ENCODE measurements at regions not wholly inside any gene's neighbourhood (a gene's known extent, or its start where the extent isn't known, plus 50 kb on each side); places are given as distances from the start of the nearest gene placed in this dataset.
"Not testable (repeated sequence)": the region's sequence is repeated elsewhere in the genome, so short reads cannot be mapped to it uniquely, and the experiment has no call there.

DNA sequence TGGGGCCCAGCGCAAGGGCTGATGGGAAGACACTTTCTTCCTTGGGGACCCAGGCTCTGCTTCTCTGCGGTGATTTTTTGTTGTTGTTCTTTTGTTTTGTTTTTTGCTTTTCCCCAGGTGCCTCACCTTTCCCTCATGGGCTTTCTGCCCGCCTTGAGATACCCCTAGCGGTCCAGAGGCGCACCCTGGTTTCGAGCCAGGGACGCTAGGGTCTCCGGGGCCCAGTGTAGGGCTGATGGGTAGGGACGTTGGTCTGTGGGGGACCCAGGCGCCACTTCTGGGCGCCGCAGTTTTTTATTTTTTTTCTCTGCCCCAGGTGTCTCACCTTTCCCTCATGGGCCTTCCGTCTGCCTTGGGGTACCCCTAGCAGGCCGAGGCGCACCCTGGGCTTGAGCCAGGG lies 192.7 kb downstream of the POTEG start:
- CTCF ChIA-PET; DNase-seq; H3K4me3 Mint-ChIP-seq; H3K27me3 Mint-ChIP-seq; H3K9me3 ChIP-seq (ENCODE audit: control insufficient read depth in 1 of 2, insufficient read depth in 1 of 2, low read length in 2 of 2); H3K4me1 ChIP-seq (ENCODE audit: insufficient read depth, low read length); H3K36me3 ChIP-seq (ENCODE audit: insufficient read depth, low read length); H3K27ac ChIP-seq (ENCODE audit: low read depth in 1 of 2, low read length in 2 of 2); H3K36me3 Mint-ChIP-seq (ENCODE audit: low read depth); H3K4me1 Mint-ChIP-seq (ENCODE audit: low read depth); ATAC-seq (ENCODE audit: poor library complexity); POLR2A ChIA-PET; H3K9me3 Mint-ChIP-seq; H3K27ac Mint-ChIP-seq; intact Hi-C loops (cut with DNase I, micrococcal nuclease); H3K4me3 ChIP-seq (ENCODE audit: low read length); H3K27me3 ChIP-seq (ENCODE audit: control insufficient read depth in 1 of 2, insufficient read depth in 2 of 2, low read length in 2 of 2): not testable (repeated sequence)

DNA sequence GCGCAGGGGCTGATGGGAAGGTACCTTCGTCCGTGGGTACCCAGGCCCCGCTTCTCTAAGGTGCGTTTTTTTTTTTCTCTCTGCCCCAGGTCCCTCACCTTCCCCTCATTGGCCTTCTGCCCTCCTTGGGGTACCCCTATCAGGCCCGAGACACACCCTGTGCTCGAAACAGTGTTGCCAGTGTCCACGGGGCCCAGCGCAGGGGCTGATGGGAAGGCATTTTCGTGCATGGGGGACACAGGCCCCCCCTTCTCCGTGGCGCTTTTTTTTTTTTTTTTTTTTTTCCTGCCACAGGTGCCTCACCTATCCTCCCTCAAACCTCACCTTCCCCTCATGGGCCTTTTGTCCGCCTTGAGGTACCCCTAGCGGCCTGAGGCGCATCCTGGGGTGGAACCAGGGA lies 191.6 kb downstream of the POTEG start:
- H3K4me1 Mint-ChIP-seq (ENCODE audit: low read depth); H3K4me3 Mint-ChIP-seq; CTCF ChIA-PET; H3K9me3 Mint-ChIP-seq; POLR2A ChIA-PET; H3K36me3 ChIP-seq (ENCODE audit: insufficient read depth, low read length); DNase-seq; H3K27me3 Mint-ChIP-seq; H3K27ac ChIP-seq (ENCODE audit: low read depth in 1 of 2, low read length in 2 of 2); H3K4me3 ChIP-seq (ENCODE audit: low read length); H3K27me3 ChIP-seq (ENCODE audit: control insufficient read depth in 1 of 2, insufficient read depth in 2 of 2, low read length in 2 of 2); H3K4me1 ChIP-seq (ENCODE audit: insufficient read depth, low read length); intact Hi-C loops (cut with DNase I, micrococcal nuclease); ATAC-seq (ENCODE audit: poor library complexity); H3K27ac Mint-ChIP-seq; H3K9me3 ChIP-seq (ENCODE audit: control insufficient read depth in 1 of 2, insufficient read depth in 1 of 2, low read length in 2 of 2); H3K36me3 Mint-ChIP-seq (ENCODE audit: low read depth): not testable (repeated sequence)

DNA sequence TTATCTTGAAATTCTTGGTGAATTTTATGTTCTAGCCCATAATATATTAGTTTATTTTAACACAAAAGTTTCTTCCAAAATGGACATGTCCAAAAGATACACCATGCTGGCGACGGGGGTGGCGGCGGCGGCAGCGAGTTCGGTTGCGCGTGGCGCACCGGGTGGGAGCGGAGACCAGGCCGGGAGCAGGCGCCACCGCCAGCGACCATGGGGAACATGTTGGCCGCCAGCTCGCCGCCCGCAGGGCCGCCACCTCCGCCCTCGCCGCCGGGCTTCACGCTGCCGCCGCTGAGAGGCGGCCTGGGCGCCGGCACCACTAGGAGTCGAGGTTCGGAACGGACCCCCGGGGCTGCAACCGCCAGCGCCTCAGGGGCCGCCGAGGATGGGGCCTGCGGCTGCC lies 167.2 kb downstream of the POTEG start:
- H3K27me3 ChIP-seq (ENCODE audit: control insufficient read depth in 1 of 2, insufficient read depth in 2 of 2, low read length in 2 of 2); H3K27ac Mint-ChIP-seq; H3K9me3 Mint-ChIP-seq; intact Hi-C loops (cut with DNase I, micrococcal nuclease); H3K36me3 ChIP-seq (ENCODE audit: insufficient read depth, low read length); H3K9me3 ChIP-seq (ENCODE audit: control insufficient read depth in 1 of 2, insufficient read depth in 1 of 2, low read length in 2 of 2); H3K4me1 ChIP-seq (ENCODE audit: insufficient read depth, low read length); POLR2A ChIA-PET; H3K27me3 Mint-ChIP-seq; H3K36me3 Mint-ChIP-seq (ENCODE audit: low read depth); H3K4me3 Mint-ChIP-seq; H3K4me1 Mint-ChIP-seq (ENCODE audit: low read depth); DNase-seq; H3K4me3 ChIP-seq (ENCODE audit: low read length); H3K27ac ChIP-seq (ENCODE audit: low read depth in 1 of 2, low read length in 2 of 2); CTCF ChIA-PET; ATAC-seq (ENCODE audit: poor library complexity): not testable (repeated sequence)

DNA sequence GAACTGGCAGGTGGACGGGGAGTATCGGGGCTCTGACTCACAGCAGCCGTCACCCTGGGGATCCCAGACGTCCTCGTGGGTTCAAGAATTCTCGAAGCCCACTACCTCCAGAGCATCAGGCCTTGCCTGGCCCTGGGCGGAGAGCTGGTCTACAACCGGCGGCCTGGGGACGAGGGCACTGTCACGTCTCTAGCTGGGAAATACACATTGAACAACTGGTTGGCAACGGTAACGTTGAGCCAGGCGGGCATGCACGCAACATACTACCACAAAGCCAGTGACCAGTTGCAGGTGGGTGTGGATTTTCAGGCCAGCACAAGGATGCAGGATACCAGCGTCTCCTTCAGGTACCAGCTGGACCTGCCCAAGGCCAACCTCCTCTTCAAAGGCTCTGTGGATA lies 166.5 kb downstream of the POTEG start:
- H3K27ac ChIP-seq (ENCODE audit: low read depth in 1 of 2, low read length in 2 of 2); H3K9me3 Mint-ChIP-seq; H3K4me1 ChIP-seq (ENCODE audit: insufficient read depth, low read length); H3K4me3 ChIP-seq (ENCODE audit: low read length); H3K4me3 Mint-ChIP-seq; H3K36me3 ChIP-seq (ENCODE audit: insufficient read depth, low read length); H3K4me1 Mint-ChIP-seq (ENCODE audit: low read depth); H3K27ac Mint-ChIP-seq; POLR2A ChIA-PET; H3K27me3 Mint-ChIP-seq; ATAC-seq (ENCODE audit: poor library complexity); H3K36me3 Mint-ChIP-seq (ENCODE audit: low read depth); intact Hi-C loops (cut with DNase I, micrococcal nuclease); CTCF ChIA-PET; H3K27me3 ChIP-seq (ENCODE audit: control insufficient read depth in 1 of 2, insufficient read depth in 2 of 2, low read length in 2 of 2); H3K9me3 ChIP-seq (ENCODE audit: control insufficient read depth in 1 of 2, insufficient read depth in 1 of 2, low read length in 2 of 2): not testable (repeated sequence)
- DNase-seq = peak in 2 of 14 experiments; percentile 3 to 37

DNA sequence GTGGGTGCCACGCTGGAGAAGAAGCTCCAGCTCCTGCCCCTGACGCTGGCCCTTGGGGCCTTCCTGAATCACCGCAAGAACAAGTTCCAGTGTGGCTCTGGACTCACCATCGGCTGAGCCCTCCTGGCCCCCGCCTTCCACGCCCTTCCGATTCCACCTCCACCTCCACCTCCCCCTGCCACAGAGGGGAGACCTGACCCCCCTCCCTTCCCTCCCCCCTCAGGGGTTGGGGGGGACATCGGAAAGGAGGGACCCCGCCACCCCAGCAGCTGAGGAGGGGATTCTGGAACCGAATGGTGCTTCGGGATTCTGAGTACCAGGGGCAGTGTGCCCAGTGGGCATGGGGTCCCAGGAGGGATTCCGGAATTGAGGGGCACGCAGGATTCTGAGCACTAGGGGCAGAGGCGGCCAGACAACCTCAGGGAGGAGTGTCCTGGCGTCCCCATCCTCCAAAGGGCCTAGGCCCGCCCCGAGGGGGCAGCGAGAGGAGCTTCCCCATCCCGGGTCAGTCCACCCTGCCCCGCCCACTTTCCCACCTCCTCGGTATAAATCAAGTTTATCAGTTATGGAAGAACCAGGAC lies 166.0 kb downstream of the POTEG start:
- H3K27ac Mint-ChIP-seq; H3K36me3 ChIP-seq (ENCODE audit: insufficient read depth, low read length); H3K4me1 ChIP-seq (ENCODE audit: insufficient read depth, low read length); H3K27me3 Mint-ChIP-seq; H3K4me3 ChIP-seq (ENCODE audit: low read length); intact Hi-C loops (cut with DNase I, micrococcal nuclease); H3K4me3 Mint-ChIP-seq; H3K9me3 Mint-ChIP-seq; H3K9me3 ChIP-seq (ENCODE audit: control insufficient read depth in 1 of 2, insufficient read depth in 1 of 2, low read length in 2 of 2); DNase-seq; POLR2A ChIA-PET; CTCF ChIA-PET; H3K27ac ChIP-seq (ENCODE audit: low read depth in 1 of 2, low read length in 2 of 2); H3K36me3 Mint-ChIP-seq (ENCODE audit: low read depth); H3K4me1 Mint-ChIP-seq (ENCODE audit: low read depth); ATAC-seq (ENCODE audit: poor library complexity); H3K27me3 ChIP-seq (ENCODE audit: control insufficient read depth in 1 of 2, insufficient read depth in 2 of 2, low read length in 2 of 2): not testable (repeated sequence)

DNA sequence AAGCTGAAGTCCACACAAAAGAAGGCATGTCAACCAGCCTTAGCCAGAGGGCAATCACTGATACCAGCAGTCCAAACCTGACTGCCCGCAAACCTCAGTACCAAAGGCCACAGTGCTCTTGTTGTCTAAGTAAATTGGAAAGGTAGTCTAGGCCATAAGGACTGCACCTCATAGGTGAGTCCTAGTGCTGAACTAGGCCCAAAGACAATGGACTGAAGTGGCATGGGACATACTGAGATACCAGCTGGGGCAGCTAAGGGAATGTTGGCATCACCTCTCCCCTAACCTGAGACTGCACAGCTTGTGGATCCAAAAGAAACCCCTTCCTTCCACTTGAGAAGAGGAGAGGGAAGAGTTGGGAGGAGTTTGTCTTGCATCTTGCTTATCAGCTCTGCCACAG lies 161.9 kb downstream of the POTEG start:
- DNase-seq; CTCF ChIA-PET; intact Hi-C loops (cut with DNase I, micrococcal nuclease); ATAC-seq (ENCODE audit: poor library complexity); H3K36me3 ChIP-seq (ENCODE audit: insufficient read depth, low read length); H3K27me3 Mint-ChIP-seq; H3K27ac Mint-ChIP-seq; H3K4me3 Mint-ChIP-seq; H3K36me3 Mint-ChIP-seq (ENCODE audit: low read depth); H3K4me1 ChIP-seq (ENCODE audit: insufficient read depth, low read length); POLR2A ChIA-PET; H3K4me1 Mint-ChIP-seq (ENCODE audit: low read depth); H3K27me3 ChIP-seq (ENCODE audit: control insufficient read depth in 1 of 2, insufficient read depth in 2 of 2, low read length in 2 of 2); H3K9me3 Mint-ChIP-seq; H3K9me3 ChIP-seq (ENCODE audit: control insufficient read depth in 1 of 2, insufficient read depth in 1 of 2, low read length in 2 of 2); H3K4me3 ChIP-seq (ENCODE audit: low read length); H3K27ac ChIP-seq (ENCODE audit: low read depth in 1 of 2, low read length in 2 of 2): not testable (repeated sequence)

DNA sequence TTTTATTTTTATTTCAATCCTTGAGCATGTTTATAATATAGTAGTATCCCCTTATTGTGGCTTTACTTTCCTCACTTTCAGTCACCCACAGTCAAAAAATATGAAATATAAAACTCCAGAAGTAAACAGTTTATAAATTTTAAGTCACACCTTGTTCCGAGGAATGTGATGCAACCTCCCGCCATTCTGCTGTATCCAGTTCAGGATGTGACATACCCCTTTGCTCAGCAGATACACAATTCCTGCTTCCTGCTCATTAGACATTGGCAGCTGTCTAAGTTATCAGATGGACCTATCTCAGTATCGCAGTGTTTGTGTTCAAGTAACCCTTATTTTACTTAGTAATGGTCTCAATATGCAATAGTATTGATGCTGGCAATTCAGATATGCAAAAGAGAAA lies 144.5 kb downstream of the POTEG start:
- H3K9me3 Mint-ChIP-seq; H3K36me3 Mint-ChIP-seq (ENCODE audit: low read depth); CTCF ChIA-PET; H3K27ac ChIP-seq (ENCODE audit: low read depth in 1 of 2, low read length in 2 of 2); H3K36me3 ChIP-seq (ENCODE audit: insufficient read depth, low read length); H3K27me3 Mint-ChIP-seq; H3K4me3 ChIP-seq (ENCODE audit: low read length); H3K27me3 ChIP-seq (ENCODE audit: control insufficient read depth in 1 of 2, insufficient read depth in 2 of 2, low read length in 2 of 2); H3K27ac Mint-ChIP-seq; intact Hi-C loops (cut with DNase I, micrococcal nuclease); POLR2A ChIA-PET; H3K4me1 ChIP-seq (ENCODE audit: insufficient read depth, low read length); H3K9me3 ChIP-seq (ENCODE audit: control insufficient read depth in 1 of 2, insufficient read depth in 1 of 2, low read length in 2 of 2); H3K4me3 Mint-ChIP-seq; H3K4me1 Mint-ChIP-seq (ENCODE audit: low read depth); ATAC-seq (ENCODE audit: poor library complexity): not testable (repeated sequence)
- peak in 1 of 14 experiments; percentile 22 for DNase-seq

Measured in CD4-positive, alpha-beta T cell (primary cell).